WTC11 (cell line): ENCODE measurements at regions not wholly inside any gene's neighbourhood (a gene's known extent, or its start where the extent isn't known, plus 50 kb on each side); places are given as distances from the start of the nearest gene placed in this dataset.

Experiments used
- ATAC-seq: fragments of 200-7000 bp; cut with Tn5 transposase; 2 replicates; pipeline ENCODE4 v1.10.0; 2021; ENCODE audit warnings: mild to moderate bottlenecking, moderate library complexity
- CTCF ChIA-PET: fragments of 300-600 bp; sonication (Branson Sonifier 250); formaldehyde crosslinking; loops from one replicate; lab custom pipeline; 2021; ENCODE audit warnings: antibody characterized with exemption; lab: Charles Lee
- POLR2A ChIA-PET: fragments of 350-600 bp; sonication (Branson Sonifier 250); formaldehyde crosslinking; loops from one replicate; lab custom pipeline; 2021; ENCODE audit warnings: antibody characterized with exemption; lab: Charles Lee
- DNase-seq: peaks from one replicate; pipeline ENCODE4 v3.0.0; 2021; ENCODE audit warnings: low spot score
- H3K27ac Mint-ChIP-seq: 2 replicates; pipeline ENCODE4 v1.8.0; 2021; ENCODE audit warnings: mixed read lengths
- H3K27me3 Mint-ChIP-seq: 2 replicates; pipeline ENCODE4 v1.8.0; 2021; ENCODE audit warnings: low read depth, mild to moderate bottlenecking, moderate library complexity, mixed read lengths
- H3K36me3 Mint-ChIP-seq: 2 replicates; pipeline ENCODE4 v1.8.0; 2021; ENCODE audit warnings: mixed read lengths
- H3K4me1 Mint-ChIP-seq: 2 replicates; pipeline ENCODE4 v1.8.0; 2022; ENCODE audit warnings: mixed read lengths
- H3K4me3 Mint-ChIP-seq: 2 replicates; pipeline ENCODE4 v1.8.0; 2021; ENCODE audit warnings: mild to moderate bottlenecking, moderate library complexity, mixed read lengths
- H3K9me3 Mint-ChIP-seq: 2 replicates; pipeline ENCODE4 v1.8.0; 2021; ENCODE audit warnings: mixed read lengths
- E2F1 ChIP-seq: sonication (generic); formaldehyde crosslinking; IDR thresholded peaks from 2 replicates; pipeline ENCODE4 v1.8.0; 2022; ENCODE audit warnings: mild to moderate bottlenecking, missing genetic modification reagents
- E2F5 ChIP-seq: sonication (generic); formaldehyde crosslinking; IDR thresholded peaks from 2 replicates; pipeline ENCODE4 v1.8.1; 2022; ENCODE audit warnings: mild to moderate bottlenecking, moderate library complexity, missing genetic modification reagents
- ELF4 ChIP-seq: sonication (generic); formaldehyde crosslinking; IDR thresholded peaks from 2 replicates; pipeline ENCODE4 v1.8.1; 2022; ENCODE audit warnings: low read depth, mild to moderate bottlenecking, moderate library complexity, missing genetic modification reagents
- FOXJ3 ChIP-seq: sonication (generic); formaldehyde crosslinking; IDR thresholded peaks from 2 replicates; pipeline ENCODE4 v1.9.0; 2021; ENCODE audit warnings: missing genetic modification reagents, mild to moderate bottlenecking, borderline replicate concordance
- JUN ChIP-seq: sonication (generic); formaldehyde crosslinking; IDR thresholded peaks from 2 replicates; pipeline ENCODE4 v1.8.0; 2023; ENCODE audit warnings: mild to moderate bottlenecking, missing genetic modification reagents
- NR1H2 ChIP-seq: sonication (generic); formaldehyde crosslinking; IDR thresholded peaks from 2 replicates; pipeline ENCODE4 v1.9.0; 2021; ENCODE audit warnings: mild to moderate bottlenecking, moderate library complexity, missing genetic modification reagents
- OVOL2 ChIP-seq: fragments of 250-450 bp; sonication (Bioruptor Pico); IDR thresholded peaks from 2 replicates; pipeline ENCODE4 v1.9.0; 2021; ENCODE audit warnings: mild to moderate bottlenecking, borderline replicate concordance
- PRRX2 ChIP-seq: fragments of 250-450 bp; sonication (Bioruptor Pico); IDR thresholded peaks from 2 replicates; pipeline ENCODE4 v1.8.0; 2021; ENCODE audit warnings: mild to moderate bottlenecking
- RORB ChIP-seq: fragments of 250-450 bp; sonication (Bioruptor Pico); IDR thresholded peaks from 2 replicates; pipeline ENCODE4 v1.9.0; 2021; ENCODE audit warnings: mild to moderate bottlenecking
- SP1 ChIP-seq: sonication (generic); formaldehyde crosslinking; conservative IDR thresholded peaks from 2 replicates; pipeline ENCODE4 v1.8.1; 2022; ENCODE audit warnings: missing genetic modification reagents
- TP53 ChIP-seq: sonication (generic); formaldehyde crosslinking; IDR thresholded peaks from 2 replicates; pipeline ENCODE4 v1.8.1; 2023; ENCODE audit warnings: mild to moderate bottlenecking, missing genetic modification reagents
- ZNF396 ChIP-seq: fragments of 250-450 bp; sonication (Bioruptor Pico); IDR thresholded peaks from 2 replicates; pipeline ENCODE4 v1.8.0; 2021; ENCODE audit warnings: mild to moderate bottlenecking, moderate library complexity, borderline replicate concordance
- ZNF425 ChIP-seq: fragments of 250-450 bp; sonication (Bioruptor Pico); conservative IDR thresholded peaks from 2 replicates; pipeline ENCODE4 v1.9.0; 2021; ENCODE audit warnings: mild to moderate bottlenecking
- ZNF532 ChIP-seq: fragments of 250-450 bp; sonication (Bioruptor Pico); IDR thresholded peaks from 2 replicates; pipeline ENCODE4 v1.9.0; 2021; ENCODE audit warnings: mild to moderate bottlenecking, borderline replicate concordance
- TF ChIP-seq, protein P1 (sequence below): sonication (generic); formaldehyde crosslinking; IDR thresholded peaks from 2 replicates; pipeline ENCODE4 v1.8.0; 2022; ENCODE audit warnings: missing genetic modification reagents
- TF ChIP-seq, protein P2 (sequence below): sonication (generic); formaldehyde crosslinking; IDR thresholded peaks from 2 replicates; pipeline ENCODE4 v1.8.0; 2023; ENCODE audit warnings: mild to moderate bottlenecking, missing genetic modification reagents
- TF ChIP-seq, protein P3 (sequence below): sonication (generic); formaldehyde crosslinking; IDR thresholded peaks from 2 replicates; pipeline ENCODE4 v1.8.0; 2022; ENCODE audit warnings: mild to moderate bottlenecking, missing genetic modification reagents
- TF ChIP-seq, protein P4 (sequence below): sonication (generic); formaldehyde crosslinking; IDR thresholded peaks from 2 replicates; pipeline ENCODE4 v1.8.0; 2022; ENCODE audit warnings: mild to moderate bottlenecking, missing genetic modification reagents

GRCh38 chr18:34640276-34640675 is 69.8 kb upstream of the DTNA start (continued):
- TF ChIP-seq E2F5 (CRISPR knock-in tag) (no peak), NR1H2 (CRISPR knock-in tag) (no peak), SP1 (CRISPR knock-in tag) (no peak), OVOL2 (no peak)
- TF ChIP-seq, protein P1, sequence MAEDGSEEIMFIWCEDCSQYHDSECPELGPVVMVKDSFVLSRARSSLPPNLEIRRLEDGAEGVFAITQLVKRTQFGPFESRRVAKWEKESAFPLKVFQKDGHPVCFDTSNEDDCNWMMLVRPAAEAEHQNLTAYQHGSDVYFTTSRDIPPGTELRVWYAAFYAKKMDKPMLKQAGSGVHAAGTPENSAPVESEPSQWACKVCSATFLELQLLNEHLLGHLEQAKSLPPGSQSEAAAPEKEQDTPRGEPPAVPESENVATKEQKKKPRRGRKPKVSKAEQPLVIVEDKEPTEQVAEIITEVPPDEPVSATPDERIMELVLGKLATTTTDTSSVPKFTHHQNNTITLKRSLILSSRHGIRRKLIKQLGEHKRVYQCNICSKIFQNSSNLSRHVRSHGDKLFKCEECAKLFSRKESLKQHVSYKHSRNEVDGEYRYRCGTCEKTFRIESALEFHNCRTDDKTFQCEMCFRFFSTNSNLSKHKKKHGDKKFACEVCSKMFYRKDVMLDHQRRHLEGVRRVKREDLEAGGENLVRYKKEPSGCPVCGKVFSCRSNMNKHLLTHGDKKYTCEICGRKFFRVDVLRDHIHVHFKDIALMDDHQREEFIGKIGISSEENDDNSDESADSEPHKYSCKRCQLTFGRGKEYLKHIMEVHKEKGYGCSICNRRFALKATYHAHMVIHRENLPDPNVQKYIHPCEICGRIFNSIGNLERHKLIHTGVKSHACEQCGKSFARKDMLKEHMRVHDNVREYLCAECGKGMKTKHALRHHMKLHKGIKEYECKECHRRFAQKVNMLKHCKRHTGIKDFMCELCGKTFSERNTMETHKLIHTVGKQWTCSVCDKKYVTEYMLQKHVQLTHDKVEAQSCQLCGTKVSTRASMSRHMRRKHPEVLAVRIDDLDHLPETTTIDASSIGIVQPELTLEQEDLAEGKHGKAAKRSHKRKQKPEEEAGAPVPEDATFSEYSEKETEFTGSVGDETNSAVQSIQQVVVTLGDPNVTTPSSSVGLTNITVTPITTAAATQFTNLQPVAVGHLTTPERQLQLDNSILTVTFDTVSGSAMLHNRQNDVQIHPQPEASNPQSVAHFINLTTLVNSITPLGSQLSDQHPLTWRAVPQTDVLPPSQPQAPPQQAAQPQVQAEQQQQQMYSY (CRISPR knock-in tag) = no peak
- TF ChIP-seq, protein P2, sequence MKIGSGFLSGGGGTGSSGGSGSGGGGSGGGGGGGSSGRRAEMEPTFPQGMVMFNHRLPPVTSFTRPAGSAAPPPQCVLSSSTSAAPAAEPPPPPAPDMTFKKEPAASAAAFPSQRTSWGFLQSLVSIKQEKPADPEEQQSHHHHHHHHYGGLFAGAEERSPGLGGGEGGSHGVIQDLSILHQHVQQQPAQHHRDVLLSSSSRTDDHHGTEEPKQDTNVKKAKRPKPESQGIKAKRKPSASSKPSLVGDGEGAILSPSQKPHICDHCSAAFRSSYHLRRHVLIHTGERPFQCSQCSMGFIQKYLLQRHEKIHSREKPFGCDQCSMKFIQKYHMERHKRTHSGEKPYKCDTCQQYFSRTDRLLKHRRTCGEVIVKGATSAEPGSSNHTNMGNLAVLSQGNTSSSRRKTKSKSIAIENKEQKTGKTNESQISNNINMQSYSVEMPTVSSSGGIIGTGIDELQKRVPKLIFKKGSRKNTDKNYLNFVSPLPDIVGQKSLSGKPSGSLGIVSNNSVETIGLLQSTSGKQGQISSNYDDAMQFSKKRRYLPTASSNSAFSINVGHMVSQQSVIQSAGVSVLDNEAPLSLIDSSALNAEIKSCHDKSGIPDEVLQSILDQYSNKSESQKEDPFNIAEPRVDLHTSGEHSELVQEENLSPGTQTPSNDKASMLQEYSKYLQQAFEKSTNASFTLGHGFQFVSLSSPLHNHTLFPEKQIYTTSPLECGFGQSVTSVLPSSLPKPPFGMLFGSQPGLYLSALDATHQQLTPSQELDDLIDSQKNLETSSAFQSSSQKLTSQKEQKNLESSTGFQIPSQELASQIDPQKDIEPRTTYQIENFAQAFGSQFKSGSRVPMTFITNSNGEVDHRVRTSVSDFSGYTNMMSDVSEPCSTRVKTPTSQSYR = no peak

DNA sequence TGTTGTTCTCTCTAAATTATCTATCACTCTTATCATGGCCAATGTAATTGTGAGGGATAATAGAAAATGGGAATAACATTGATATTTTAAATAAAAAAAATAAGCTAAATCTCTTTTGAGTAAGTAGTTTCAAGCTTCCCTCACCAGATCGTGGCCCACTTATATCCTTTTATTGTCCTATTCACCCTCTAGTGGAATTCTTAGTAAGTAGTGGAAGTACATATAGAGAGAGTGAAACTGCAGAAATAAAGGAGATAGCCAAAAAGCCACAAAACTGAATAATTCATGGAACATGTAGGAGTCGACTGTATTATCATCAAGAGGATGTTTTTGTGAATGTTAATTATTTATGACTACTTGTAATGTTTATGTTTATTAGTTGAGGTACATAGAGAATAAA is 66.1 kb upstream of the DTNA start:
- Mint-ChIP-seq H3K27me3 (no peaks in the 10 kb centered on the region), H3K9me3 (no peaks in the 10 kb centered on the region), H3K27ac (no peak overlapping the region), H3K4me1 (peaks cover 33% of the 10 kb centered on the region), H3K36me3 (no peaks in the 10 kb centered on the region), H3K4me3 (no peak overlapping the region)
- DNase-seq (no peak), ATAC-seq (no peak)
- CTCF ChIA-PET = interaction anchor here (1.7 kb wide), 1 partner anchor 18 kb away, joined by 4 read pairs; no protein-coding TSS in a partner anchor
- POLR2A ChIA-PET = no interaction called here
- TF ChIP-seq JUN (CRISPR knock-in tag) (no peak), FOXJ3 (CRISPR knock-in tag) (no peak), E2F1 (no peak), RORB (CRISPR knock-in tag) (no peak), E2F5 (CRISPR knock-in tag) (no peak), ZNF532 (no peak), ZNF425 (no peak), PRRX2 (CRISPR knock-in tag) (no peak), ELF4 (CRISPR knock-in tag) (no peak), ZNF396 (CRISPR knock-in tag) (no peak), TP53 (no peak)
- TF ChIP-seq, protein P3, sequence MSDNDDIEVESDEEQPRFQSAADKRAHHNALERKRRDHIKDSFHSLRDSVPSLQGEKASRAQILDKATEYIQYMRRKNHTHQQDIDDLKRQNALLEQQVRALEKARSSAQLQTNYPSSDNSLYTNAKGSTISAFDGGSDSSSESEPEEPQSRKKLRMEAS (CRISPR knock-in tag) = no peak
- TF ChIP-seq, protein P4, sequence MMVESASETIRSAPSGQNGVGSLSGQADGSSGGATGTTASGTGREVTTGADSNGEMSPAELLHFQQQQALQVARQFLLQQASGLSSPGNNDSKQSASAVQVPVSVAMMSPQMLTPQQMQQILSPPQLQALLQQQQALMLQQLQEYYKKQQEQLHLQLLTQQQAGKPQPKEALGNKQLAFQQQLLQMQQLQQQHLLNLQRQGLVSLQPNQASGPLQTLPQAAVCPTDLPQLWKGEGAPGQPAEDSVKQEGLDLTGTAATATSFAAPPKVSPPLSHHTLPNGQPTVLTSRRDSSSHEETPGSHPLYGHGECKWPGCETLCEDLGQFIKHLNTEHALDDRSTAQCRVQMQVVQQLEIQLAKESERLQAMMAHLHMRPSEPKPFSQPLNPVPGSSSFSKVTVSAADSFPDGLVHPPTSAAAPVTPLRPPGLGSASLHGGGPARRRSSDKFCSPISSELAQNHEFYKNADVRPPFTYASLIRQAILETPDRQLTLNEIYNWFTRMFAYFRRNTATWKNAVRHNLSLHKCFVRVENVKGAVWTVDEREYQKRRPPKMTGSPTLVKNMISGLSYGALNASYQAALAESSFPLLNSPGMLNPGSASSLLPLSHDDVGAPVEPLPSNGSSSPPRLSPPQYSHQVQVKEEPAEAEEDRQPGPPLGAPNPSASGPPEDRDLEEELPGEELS = no peak
